ENCODE measurements at regions not wholly inside any gene's neighbourhood (a gene's known extent, or its start where the extent isn't known, plus 50 kb on each side); places are given as distances from the start of the nearest gene placed in this dataset.

GRCh38 chr12:102342281-102343006 is 137.9 kb downstream of the IGF1 start (continued):
- TF ChIP-seq TBP (IDR thresholded peaks at IDR 0.05; ENCODE audit: low read depth, low read length) (no peak), SIX5 (IDR thresholded peaks at IDR 0.05; ENCODE audit: low read depth, low read length) (no peak), RBBP5 (IDR thresholded peaks at IDR 0.05; ENCODE audit: borderline replicate concordance, low read depth, low read length) (no peak), SIN3A (conservative IDR thresholded peaks at IDR 0.05 in 1 of 2, IDR thresholded peaks at IDR 0.05 in 1 of 2; ENCODE audit: low read depth in 1 of 2, low read length in 2 of 2) (no peak)
- TF ChIP-seq, protein P1, sequence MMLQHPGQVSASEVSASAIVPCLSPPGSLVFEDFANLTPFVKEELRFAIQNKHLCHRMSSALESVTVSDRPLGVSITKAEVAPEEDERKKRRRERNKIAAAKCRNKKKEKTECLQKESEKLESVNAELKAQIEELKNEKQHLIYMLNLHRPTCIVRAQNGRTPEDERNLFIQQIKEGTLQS (IDR thresholded peaks at IDR 0.05; ENCODE audit: insufficient read depth, low read depth, low read length) = no peak
